GM19467 (cell line): ENCODE measurements at regions not wholly inside any gene's neighbourhood (a gene's known extent, or its start where the extent isn't known, plus 50 kb on each side); places are given as distances from the start of the nearest gene placed in this dataset.

Experiments used
- ATAC-seq: cut with Tn5 transposase; IDR thresholded peaks from one replicate; pipeline ENCODE4 v1.9.1; 2021; ENCODE audit warnings: mild to moderate bottlenecking, moderate library complexity; ENCODE audit not compliant: unreplicated experiment

- no peak for ATAC-seq
Measured at GRCh38 chr4:136575146-136575545, 957.1 kb downstream of the PCDH18 start.

GRCh38 chr4:136573460-136573859 lies 958.8 kb downstream of the PCDH18 start:
- no peak for ATAC-seq

GRCh38 chr4:136571315-136571714 lies 961.0 kb downstream of the PCDH18 start:
- ATAC-seq = no peak

DNA sequence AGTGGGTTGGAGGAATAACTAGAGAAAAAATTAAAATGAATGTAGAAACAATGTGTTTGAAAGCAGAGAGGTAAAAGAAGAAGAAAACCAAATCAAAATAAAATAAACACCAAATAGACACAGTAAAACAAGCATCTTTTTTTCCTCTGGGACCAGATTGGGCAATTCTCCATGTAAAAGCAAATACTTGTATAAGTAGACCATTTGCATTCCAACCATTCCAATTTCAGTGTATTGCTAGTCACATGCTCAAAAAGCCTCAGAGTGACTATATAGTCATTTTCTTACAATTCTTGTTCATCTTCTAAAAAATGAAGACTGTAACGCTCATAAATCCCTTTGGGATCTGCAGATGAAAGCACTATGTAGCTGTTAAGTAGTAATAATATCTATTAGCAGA lies 969.5 kb downstream of the PCDH18 start:
- no peak for ATAC-seq

DNA sequence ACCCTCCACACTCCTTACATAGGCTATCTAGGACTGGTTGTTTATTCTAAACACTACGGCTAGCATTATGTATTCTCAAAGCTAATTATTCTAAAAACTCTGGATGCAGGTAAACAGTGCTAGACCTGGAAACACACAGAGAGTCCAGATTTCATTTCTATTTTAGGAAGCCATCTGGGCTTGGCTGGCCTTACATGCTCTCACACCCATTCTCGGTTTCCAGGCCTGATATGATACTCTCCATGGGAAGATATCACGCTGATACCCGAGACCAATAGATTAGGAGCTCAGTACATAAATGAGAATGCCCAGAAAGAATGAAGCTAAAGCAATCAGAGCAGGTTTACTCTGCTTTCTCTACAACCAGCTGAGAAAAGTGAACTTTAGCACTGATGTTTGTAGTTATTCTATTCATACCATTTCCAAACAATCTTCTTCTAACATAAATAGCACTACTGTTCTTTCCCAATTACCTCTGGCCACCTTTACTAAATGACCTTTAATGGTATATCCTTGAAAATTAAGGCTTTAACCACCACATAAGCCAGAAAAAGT lies 973.3 kb downstream of the PCDH18 start:
- ATAC-seq = no peak

GRCh38 chr4:136557396-136557795 lies 974.9 kb downstream of the PCDH18 start:
- no peak for ATAC-seq

GRCh38 chr4:136554033-136554432 lies 978.3 kb downstream of the PCDH18 start:
- no peak for ATAC-seq

DNA sequence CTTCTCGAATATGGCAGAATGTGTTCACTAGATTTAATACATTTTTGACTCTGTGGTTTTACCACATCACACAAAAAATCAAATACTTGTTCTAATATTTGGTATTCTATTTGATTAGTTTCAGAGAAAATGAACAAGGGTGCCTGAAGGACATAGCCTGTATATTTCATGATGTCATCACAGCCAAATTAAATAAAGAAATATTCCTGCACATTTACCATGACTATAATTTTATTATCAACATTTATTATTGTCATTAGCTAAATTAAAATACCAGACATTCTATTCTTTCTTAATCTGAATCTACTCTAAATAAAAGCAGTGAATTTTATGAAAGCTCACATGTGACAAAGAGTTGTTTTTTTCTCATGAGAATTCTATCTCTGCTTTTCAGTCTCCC lies 980.5 kb downstream of the PCDH18 start:
- no peak for ATAC-seq

GRCh38 chr4:136540747-136541146 lies 991.5 kb downstream of the PCDH18 start:
- ATAC-seq = no peak

- ATAC-seq = no peak
Measured at GRCh38 chr4:136528131-136528530, 1004.2 kb downstream of the PCDH18 start.

GRCh38 chr4:136526517-136526916 lies 1005.8 kb downstream of the PCDH18 start:
- ATAC-seq = no peak

- ATAC-seq = no peak
Measured at GRCh38 chr4:136524039-136524438, 1008.3 kb downstream of the PCDH18 start.

DNA sequence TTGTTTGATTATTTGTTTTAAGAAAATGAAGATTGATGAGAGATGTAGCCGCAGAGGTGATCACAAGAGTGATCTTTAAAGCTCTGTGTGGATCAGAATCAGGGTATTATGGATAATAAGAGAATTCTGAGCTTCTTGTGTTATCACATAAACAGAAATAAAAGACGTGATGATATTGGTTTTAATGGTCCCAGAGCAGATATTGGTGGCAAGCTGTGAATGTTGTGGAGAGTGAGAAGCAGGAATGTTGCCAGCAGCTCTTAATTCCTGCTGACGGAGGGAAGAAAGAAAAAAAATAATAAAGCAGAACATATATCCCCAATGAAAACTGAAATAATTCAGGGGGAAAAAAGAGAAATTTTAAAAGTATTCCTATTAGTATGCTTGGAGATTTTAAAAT lies 1015.9 kb downstream of the PCDH18 start:
- ATAC-seq = no peak

DNA sequence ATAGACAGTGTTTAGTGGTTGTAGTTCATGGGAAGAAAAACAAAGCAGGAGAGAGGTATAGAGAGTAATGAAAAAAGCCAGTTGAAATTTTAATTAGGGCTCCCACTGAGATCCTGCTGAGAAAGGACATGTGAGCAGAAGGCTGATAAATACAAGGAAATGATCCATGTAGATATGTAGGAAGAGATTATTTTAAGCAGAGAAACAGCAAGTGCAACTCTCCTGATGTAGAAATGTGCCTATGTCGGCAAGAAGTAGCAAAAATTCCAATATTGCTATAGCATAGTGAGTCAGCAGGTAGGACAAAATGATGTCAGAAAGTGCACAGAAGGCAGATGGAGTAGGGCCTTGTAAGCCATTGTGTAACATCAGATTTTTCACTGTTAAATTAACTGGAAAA lies 1027.3 kb downstream of the PCDH18 start:
- no peak for ATAC-seq

DNA sequence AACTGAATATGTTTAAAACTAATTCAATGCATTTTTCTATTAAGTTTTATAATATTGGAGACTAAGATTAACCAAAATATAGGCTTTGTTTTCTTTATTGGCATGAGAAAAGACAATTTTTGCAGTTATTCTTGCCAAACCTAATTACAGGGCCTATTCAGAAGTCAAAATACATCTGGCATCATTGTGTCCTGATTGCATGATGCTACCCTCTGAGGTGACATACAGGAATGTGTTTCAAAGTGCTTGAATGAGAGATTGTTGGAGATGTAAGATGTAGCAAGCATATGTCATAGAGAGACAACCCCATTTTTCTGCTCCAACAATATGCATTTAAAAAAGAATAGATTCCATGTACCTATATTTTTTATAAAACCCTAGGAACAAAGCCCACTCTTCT lies 1036.4 kb downstream of the PCDH18 start:
- no peak for ATAC-seq

GRCh38 chr4:136495076-136495475 lies 1037.2 kb downstream of the PCDH18 start:
- no peak for ATAC-seq

DNA sequence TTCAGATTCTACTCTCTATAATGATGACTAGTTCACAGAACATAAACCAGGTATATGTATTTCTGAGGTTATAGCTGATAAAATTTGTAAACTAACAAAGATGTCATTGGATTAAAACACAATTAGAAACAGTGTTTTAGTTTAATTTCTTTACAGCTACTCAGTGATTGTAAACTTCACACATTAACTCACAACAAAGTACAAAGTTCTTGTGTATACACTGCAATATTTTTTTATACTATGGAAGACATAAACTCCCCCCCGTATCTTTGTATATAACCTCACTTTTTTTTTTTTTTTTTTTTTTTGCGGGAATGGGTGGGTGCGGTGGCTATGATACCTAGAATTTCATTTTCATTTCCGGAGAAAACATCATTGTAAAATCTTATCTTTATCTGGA lies 1043.2 kb downstream of the PCDH18 start:
- ATAC-seq = no peak

DNA sequence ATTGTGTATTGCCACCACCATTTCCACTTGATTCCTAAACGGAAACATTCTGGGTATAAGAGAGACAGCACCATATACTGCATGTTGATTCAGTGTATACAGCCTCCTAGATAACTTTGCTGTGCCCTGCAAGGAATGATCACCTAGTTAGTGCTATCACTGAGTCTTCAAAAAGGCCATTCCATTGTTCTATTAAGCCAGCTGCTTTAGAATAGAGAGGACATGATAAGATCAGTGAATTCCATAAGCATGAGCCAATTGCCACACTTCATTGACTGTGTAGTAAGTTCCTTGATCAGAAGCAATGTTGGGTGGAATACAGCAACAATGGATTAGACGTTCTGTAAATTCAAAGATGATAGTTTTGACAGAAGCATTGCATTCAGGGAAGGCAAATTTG lies 1047.3 kb downstream of the PCDH18 start:
- no peak for ATAC-seq

- ATAC-seq = no peak
Measured at GRCh38 chr4:136476753-136477152, 1055.5 kb downstream of the PCDH18 start.

DNA sequence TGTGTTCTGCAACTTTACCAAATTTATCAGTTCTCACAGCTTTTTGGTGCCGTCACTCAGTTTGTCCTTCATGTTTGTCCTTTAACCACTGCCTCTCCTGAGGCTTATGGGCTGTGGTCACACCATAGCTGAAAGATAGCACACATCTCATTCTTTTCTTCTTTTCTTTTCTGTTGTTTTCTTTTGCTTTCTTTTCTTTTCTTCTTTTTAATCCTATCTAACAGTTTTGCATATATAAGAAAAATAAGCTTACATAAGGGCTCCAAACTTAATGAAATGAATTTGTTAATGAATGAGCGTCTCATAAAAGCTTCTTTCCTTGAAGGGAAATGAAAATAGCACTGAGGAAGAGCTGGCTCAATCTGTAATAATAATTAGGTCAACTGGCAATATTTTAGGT lies 1061.2 kb downstream of the PCDH18 start:
- no peak for ATAC-seq

DNA sequence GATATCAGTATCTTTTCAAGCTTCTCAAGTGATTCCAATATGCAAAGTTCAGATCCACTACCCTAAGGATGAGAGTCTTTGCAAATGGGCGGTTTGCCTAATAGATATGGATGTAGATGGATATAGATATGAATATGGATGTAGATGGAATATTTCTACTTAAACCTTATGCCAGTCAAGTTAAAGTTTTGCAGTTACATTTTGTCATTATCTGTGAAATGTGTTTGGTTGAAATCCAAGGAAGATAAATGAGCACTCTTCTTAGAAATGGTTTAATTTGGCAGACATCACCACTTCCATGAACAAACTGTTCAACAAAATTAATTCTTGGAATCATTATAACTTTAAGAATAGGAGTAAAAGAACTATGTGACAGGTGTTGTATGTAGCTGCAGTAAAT lies 1066.6 kb downstream of the PCDH18 start:
- no peak for ATAC-seq

DNA sequence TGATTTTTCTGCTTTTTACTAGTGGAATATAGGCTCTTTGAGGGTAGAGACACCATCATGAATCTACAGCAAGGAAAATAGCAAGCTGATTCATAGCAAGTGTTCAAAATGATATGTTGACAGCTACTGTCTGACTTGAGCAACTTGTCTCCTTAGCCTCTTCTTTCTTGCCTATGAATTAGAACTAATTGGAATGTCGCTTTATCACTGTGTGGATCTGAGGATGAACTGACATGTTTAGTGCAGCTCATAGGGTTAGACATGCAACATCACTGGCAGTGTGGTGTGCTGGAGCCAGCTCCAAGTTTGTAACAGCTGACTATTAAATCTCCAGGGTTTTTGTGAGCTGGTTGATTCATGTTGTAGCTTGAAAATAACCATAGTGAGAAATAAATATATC lies 1068.4 kb downstream of the PCDH18 start:
- no peak for ATAC-seq

DNA sequence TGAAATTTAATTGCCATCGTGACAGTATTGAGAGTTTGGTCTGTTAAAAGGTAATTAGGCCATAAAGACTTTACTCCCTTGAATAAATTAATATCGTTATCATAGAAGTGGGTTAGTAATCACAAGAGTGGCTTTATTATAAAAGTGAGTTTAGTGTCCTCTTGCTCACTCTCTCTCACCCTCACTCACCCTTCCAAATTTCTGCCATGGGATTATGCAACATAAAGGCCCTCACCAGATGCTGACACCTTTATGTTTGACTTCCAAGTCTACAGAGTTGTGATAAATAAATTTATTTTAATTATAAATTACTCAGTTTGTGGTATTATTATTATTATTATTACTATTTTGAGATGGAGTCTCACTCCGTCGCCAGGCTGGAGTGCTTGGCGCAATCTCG lies 1070.8 kb downstream of the PCDH18 start:
- no peak for ATAC-seq

DNA sequence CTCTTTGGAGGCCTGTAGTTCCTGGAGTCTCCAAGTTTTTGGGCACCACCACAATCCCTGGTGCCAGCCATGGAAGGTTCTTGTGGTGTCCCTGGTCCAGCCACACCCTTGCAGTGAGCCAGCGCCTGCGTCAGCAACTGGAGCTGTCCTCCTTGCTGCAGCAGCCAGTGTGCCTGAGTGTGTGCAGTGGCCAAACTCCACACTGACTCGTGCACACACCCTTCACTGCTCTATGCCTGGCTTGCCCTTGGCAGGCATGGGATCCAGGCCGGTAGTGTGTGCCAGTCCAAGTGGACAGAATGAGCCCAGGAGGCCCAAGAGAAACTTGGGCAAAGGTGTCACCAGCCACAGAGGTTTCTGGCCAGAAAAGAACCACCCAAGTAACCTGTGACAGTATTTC lies 1074.0 kb downstream of the PCDH18 start:
- ATAC-seq = no peak
